ENCODE measurements at regions not wholly inside any gene's neighbourhood (a gene's known extent, or its start where the extent isn't known, plus 50 kb on each side); places are given as distances from the start of the nearest gene placed in this dataset.

GRCh38 chr2:189952536-189953109, 109.9 kb downstream of the MSTN start (continued):
- TF ChIP-seq ATF2 (IDR thresholded peaks at IDR 0.05; ENCODE audit: low read length): no peak
- TF ChIP-seq CEBPB (IDR thresholded peaks at IDR 0.05; ENCODE audit: low read depth, low read length): no peak
- no peak for TF ChIP-seq EZH2 (IDR thresholded peaks at IDR 0.05; ENCODE audit: low read depth, low read length, severe bottlenecking)
- TF ChIP-seq CHD2 (IDR thresholded peaks at IDR 0.05; ENCODE audit: low read length): no peak
- no peak for TF ChIP-seq CBX8 (IDR thresholded peaks at IDR 0.05; ENCODE audit: borderline replicate concordance, low read depth, low read length)
- TF ChIP-seq E2F6 (IDR thresholded peaks at IDR 0.05): no peak
- no peak for TF ChIP-seq MAX (IDR thresholded peaks at IDR 0.05)
- no peak for TF ChIP-seq SP4 (IDR thresholded peaks at IDR 0.05; ENCODE audit: low read length)
- TF ChIP-seq KDM1A (IDR thresholded peaks at IDR 0.05; ENCODE audit: borderline replicate concordance, low read length): no peak
